Thoracic aorta (tissue), 2 donors: ENCODE measurements at regions not wholly inside any gene's neighbourhood (a gene's known extent, or its start where the extent isn't known, plus 50 kb on each side); places are given as distances from the start of the nearest gene placed in this dataset.
"Not testable (repeated sequence)": the region's sequence is repeated elsewhere in the genome, so short reads cannot be mapped to it uniquely, and the experiment has no call there.

Experiments used
- ATAC-seq: fragments of 150-250 bp; one replicate; pipeline ENCODE4 v1.8.0; 2017; ENCODE audit warnings: low read depth; ENCODE audit not compliant: insufficient number of reproducible peaks, low FRiP score
- DNase-seq: peaks from one replicate; pipeline ENCODE4 v3.0.0-alpha.2; 2020; ENCODE audit warnings: low spot score
- H3K27ac ChIP-seq, 2 donors: fragments of 200-600 bp; sonication (generic); 1 replicate in 1 of 2; 2 replicates in 1 of 2; pipeline ENCODE4 v1.5.1; 2016; ENCODE audit warnings: mild to moderate bottlenecking in 2 of 2, moderate library complexity in 2 of 2
- H3K27me3 ChIP-seq: fragments of 200-600 bp; sonication (generic); replicated peaks from 2 replicates; pipeline ENCODE4 v1.6.0; 2016; ENCODE audit warnings: mild to moderate bottlenecking; ENCODE audit not compliant: insufficient read depth
- H3K36me3 ChIP-seq: fragments of 200-600 bp; sonication (generic); one replicate; pipeline ENCODE4 v1.5.1; 2016
- H3K4me1 ChIP-seq, 2 donors: fragments of 200-600 bp; sonication (generic); 1 replicate in 1 of 2; 2 replicates in 1 of 2; pipeline versions ENCODE4 v1.5.1 to v1.6.0; 2016; ENCODE audit warnings: low read depth in 2 of 2, mild to moderate bottlenecking in 1 of 2; ENCODE audit not compliant: control insufficient read depth in 1 of 2
- H3K4me3 ChIP-seq: fragments of 200-600 bp; sonication (generic); 2 replicates; pipeline ENCODE4 v1.5.1; 2016; ENCODE audit warnings: mild to moderate bottlenecking
- H3K9me3 ChIP-seq: fragments of 200-600 bp; sonication (generic); 2 replicates; pipeline ENCODE4 v1.5.1; 2016
- TF ChIP-seq, protein P1 (sequence below): fragments of 200-600 bp; sonication (generic); IDR thresholded peaks from one replicate; pipeline ENCODE4 v1.5.1; 2019; ENCODE audit warnings: antibody characterized with exemption

DNA sequence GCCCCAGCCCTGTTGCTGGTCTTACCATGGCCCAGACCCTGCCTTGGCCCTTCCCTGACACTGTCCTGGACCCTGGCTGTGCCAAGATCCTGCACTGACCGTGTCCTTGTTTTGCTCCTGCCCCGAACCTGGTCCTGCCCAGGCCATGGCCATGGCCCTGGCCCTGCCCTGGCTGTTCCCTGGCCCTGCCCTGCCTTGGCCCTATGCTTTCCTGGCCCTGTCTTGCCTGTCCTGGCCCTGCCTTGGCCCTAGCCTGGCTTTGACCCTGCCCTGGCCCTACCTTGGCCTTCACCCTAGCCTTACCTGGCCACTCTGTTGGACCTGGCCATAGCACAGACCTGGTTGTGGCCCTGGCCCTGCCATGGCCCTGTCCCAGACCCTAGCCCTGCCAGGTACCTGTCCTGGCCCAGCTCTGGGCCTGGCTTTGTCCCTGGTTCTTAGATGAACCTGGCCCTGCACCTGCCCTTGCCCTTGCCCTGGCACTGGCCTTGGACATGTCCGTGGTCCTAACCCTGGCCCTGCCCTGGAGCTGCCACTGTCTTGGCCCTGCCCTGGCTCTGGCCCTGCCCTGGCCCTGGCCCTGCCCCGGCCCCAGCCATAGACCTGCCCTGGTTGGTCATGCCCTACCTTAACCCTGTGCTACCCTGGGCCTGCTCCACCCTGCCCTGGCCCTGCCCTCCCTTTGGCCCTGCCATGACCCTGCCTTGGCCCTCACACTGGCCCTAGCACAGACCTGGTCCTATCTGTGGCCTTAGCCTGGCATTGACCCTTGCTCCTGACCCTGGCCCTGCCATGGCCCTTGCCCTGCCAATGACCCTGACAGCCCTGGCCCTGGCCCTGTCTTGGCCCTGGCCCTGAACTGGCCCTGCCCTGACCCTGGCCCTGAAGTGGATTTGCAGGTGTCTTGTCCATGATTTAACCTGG is 238.1 kb downstream of the GOLGA6L6 start:
- not testable (repeated sequence) for H3K27me3 ChIP-seq, H3K4me3 ChIP-seq, H3K4me1 ChIP-seq, ATAC-seq, H3K9me3 ChIP-seq, DNase-seq, H3K36me3 ChIP-seq, H3K27ac ChIP-seq

DNA sequence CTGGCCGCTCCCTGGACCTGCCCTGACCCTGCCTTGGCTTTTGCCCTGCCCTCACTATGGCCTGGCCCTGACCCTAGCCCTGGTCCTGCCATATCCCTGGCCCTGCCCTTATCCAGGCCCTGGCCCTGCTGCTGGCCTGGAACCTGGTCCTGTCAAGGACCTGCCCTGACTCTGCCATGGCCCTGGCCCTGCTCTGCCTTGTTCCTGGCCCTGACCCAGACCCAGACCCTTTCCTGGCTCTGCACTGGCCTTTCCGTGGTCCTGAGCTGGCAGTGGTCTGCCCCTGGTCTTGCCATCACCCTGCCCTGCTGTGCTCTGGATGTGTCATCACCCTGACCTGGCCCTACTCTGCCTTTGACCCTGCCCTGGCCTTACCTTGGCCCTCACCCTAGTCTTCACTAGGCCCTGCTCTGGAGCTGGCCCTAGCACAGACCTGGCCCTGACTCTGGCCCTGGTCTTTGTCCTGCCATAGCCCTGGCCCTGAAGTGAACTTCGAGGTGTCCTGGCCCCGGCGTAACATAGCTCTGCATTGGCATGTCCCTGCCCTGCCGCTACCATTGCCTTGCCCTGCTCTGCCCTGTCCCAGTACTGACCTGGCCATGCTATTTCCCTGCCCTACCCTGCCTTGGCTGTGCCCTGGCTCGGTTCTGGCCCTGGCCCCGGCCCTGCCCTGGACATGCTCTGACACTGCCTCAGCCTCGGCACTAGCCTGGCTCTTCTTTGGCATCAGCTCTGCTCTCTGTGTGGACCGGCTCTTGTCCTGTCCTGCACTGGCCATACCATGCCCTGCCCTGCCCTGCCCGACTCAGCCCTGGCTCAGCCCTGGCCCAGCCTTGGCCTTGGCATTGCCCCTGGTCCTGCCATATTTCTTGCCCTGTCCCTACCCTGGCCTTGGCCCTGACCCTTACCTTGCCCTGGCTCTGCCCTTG is 239.2 kb downstream of the GOLGA6L6 start:
- not testable (repeated sequence) for H3K4me3 ChIP-seq, H3K4me1 ChIP-seq, DNase-seq, H3K27ac ChIP-seq, ATAC-seq, H3K27me3 ChIP-seq, H3K36me3 ChIP-seq, H3K9me3 ChIP-seq

GRCh38 chr15:20301471-20302081 is 240.0 kb downstream of the GOLGA6L6 start:
- H3K4me1 ChIP-seq, H3K36me3 ChIP-seq, H3K4me3 ChIP-seq, H3K27me3 ChIP-seq, ATAC-seq, H3K27ac ChIP-seq, DNase-seq, H3K9me3 ChIP-seq: not testable (repeated sequence)

DNA sequence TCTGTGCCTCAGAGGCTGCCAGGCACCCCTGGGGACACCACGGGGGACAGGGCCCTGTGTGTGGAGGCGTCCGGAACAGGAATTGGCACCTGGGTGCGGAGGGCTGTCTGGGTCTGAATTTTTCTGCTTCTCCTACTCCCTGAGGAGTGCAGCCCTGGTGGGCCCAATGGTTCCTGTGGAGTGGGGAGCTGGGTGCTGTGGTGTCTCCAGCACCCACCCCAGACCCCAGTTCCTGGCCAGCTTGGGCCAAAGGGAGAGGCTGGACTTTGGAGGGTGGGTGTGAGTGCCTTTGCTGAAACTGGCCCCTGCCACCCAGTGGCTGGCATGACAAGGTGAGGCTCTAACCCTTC is 240.6 kb downstream of the GOLGA6L6 start:
- not testable (repeated sequence) for H3K4me1 ChIP-seq, DNase-seq, H3K27ac ChIP-seq, H3K9me3 ChIP-seq, ATAC-seq, H3K36me3 ChIP-seq, H3K4me3 ChIP-seq, H3K27me3 ChIP-seq

DNA sequence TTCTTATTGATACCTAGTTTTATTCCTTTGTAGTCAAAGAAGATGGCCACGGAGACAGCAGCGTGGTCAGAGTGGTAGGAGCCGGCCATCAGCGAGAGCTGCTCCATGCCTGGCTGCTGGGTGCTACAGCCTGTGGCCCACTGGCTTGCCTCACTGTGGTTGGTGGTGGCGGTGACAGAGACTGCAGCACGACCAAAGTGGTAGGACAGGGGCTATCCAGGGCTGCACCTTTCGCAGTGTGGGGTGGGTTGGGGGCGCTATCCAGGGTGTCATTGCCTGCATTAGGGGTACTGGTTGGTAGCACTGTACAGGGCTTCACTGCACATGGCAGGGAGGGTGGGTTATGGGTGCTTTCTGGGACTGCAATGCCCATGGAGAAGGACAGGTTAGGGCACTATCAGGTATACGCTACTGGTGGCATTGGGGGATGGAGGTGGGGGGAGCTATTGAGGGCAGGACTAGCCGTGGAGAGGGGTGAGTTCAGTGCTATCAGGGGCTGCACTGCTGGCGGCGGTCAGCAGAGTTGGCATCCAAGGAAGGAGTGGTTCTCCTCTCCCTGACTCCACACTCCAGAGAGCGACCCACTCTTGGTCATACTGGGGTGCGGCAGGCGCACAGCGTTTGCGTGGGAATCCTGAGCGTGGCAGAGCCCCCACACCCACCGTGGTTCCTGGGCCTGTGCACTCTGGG is 241.1 kb downstream of the GOLGA6L6 start:
- not testable (repeated sequence) for DNase-seq, H3K4me3 ChIP-seq, H3K9me3 ChIP-seq, ATAC-seq, H3K27me3 ChIP-seq, H3K27ac ChIP-seq, H3K36me3 ChIP-seq, H3K4me1 ChIP-seq

- not testable (repeated sequence) for H3K4me3 ChIP-seq, H3K9me3 ChIP-seq, DNase-seq, H3K27me3 ChIP-seq, H3K27ac ChIP-seq, H3K4me1 ChIP-seq, ATAC-seq, H3K36me3 ChIP-seq
These were observed 243.9 kb downstream of the GOLGA6L6 start for GRCh38 chr15:20297603-20298123.

DNA sequence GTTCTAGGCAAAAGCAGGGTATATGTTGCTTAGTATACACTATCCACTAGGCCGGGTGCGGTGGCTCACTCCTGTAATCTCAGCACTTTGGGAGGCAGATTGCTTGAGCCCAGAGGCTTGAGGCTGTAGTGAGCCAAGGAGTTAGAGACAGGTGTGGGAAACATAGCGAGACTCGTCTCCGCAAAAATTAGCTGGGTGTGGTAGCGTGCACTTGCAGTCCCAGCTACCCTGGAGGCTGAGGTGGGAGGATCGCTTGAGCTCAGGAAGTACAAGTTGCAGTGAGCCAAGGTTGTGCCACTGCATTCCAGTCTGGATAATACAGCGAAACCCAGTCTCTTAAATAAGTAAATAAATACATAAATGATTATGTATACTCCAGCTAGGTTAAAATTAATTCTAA is 245.3 kb downstream of the GOLGA6L6 start:
- not testable (repeated sequence) for ATAC-seq, H3K4me1 ChIP-seq, H3K9me3 ChIP-seq, H3K4me3 ChIP-seq, H3K27me3 ChIP-seq, H3K36me3 ChIP-seq, H3K27ac ChIP-seq, DNase-seq

- no peak overlapping the region for H3K27ac ChIP-seq
- no peaks in the 10 kb centered on the region for H3K27me3 ChIP-seq
- H3K9me3 ChIP-seq, result no peaks in the 10 kb centered on the region
- H3K4me1 ChIP-seq, result no peaks in the 10 kb centered on the region
- no peak for DNase-seq
- ATAC-seq, result no peak
- TF ChIP-seq, protein P1, sequence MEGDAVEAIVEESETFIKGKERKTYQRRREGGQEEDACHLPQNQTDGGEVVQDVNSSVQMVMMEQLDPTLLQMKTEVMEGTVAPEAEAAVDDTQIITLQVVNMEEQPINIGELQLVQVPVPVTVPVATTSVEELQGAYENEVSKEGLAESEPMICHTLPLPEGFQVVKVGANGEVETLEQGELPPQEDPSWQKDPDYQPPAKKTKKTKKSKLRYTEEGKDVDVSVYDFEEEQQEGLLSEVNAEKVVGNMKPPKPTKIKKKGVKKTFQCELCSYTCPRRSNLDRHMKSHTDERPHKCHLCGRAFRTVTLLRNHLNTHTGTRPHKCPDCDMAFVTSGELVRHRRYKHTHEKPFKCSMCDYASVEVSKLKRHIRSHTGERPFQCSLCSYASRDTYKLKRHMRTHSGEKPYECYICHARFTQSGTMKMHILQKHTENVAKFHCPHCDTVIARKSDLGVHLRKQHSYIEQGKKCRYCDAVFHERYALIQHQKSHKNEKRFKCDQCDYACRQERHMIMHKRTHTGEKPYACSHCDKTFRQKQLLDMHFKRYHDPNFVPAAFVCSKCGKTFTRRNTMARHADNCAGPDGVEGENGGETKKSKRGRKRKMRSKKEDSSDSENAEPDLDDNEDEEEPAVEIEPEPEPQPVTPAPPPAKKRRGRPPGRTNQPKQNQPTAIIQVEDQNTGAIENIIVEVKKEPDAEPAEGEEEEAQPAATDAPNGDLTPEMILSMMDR, result no peak
- no peak overlapping the region for H3K4me3 ChIP-seq
- no peaks in the 10 kb centered on the region for H3K36me3 ChIP-seq
These were observed 246.3 kb downstream of the GOLGA6L6 start for GRCh38 chr15:20295238-20295811.
